Omental fat pad (tissue), 3 donors: ENCODE measurements at regions not wholly inside any gene's neighbourhood (a gene's known extent, or its start where the extent isn't known, plus 50 kb on each side); places are given as distances from the start of the nearest gene placed in this dataset.

Experiments
- ATAC-seq: fragments of 150-250 bp; one replicate; pipeline ENCODE4 v1.9.1; 2016; ENCODE audit warnings: mild to moderate bottlenecking, moderate library complexity; ENCODE audit not compliant: low FRiP score
- DNase-seq: peaks from one replicate; pipeline ENCODE4 v3.0.0-alpha.2; 2019; ENCODE audit warnings: low spot score
- TF ChIP-seq, protein P1 (sequence below), 3 donors: fragments of 450-650 bp; IDR thresholded peaks; one replicate each; pipeline ENCODE4 v1.5.1; 2016 to 2017; ENCODE audit warnings: antibody characterized with exemption in 3 of 3, mild to moderate bottlenecking in 3 of 3, moderate library complexity in 2 of 3

DNA sequence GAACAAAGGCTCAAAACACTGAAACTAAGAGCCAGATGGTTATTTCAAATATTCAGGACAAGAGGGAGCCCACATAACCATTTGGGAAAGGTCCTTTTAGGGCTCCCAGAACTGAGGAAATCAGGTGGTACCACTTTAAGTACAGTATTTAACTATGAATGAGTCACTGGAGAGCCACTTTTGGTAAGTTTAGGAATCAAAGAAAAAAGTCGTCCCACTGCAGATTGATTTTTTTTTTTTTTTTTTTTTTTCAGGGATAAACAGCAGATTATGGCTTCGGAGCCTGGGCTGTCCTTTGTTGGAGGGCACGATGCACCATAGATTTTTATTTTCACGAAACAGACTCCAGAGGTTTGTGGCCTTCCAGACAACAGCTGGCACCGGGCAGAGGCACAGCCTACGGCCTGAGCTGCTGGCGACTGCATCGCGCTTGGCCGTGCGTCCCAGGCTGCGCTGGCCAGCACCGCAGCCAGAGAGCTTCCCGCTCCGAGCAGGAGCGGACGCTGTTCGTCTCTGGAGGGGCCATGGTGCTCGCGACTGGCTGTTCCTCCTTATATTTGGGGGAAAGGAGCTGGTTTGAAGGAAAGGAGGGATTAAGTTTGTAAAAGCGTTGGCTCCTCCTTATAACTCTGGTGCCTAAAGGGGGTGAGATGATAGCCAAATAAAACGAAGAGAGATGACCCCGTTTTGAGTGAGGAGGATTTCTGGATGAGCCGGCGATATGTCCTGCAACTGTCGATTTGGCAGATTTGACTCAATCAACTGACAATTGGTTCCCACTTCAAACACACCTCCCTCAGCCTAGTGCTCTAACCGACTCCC, 152.9 kb upstream of the GOLIM4 start:
- ATAC-seq (no peak), DNase-seq (no peak)
- TF ChIP-seq, protein P1, sequence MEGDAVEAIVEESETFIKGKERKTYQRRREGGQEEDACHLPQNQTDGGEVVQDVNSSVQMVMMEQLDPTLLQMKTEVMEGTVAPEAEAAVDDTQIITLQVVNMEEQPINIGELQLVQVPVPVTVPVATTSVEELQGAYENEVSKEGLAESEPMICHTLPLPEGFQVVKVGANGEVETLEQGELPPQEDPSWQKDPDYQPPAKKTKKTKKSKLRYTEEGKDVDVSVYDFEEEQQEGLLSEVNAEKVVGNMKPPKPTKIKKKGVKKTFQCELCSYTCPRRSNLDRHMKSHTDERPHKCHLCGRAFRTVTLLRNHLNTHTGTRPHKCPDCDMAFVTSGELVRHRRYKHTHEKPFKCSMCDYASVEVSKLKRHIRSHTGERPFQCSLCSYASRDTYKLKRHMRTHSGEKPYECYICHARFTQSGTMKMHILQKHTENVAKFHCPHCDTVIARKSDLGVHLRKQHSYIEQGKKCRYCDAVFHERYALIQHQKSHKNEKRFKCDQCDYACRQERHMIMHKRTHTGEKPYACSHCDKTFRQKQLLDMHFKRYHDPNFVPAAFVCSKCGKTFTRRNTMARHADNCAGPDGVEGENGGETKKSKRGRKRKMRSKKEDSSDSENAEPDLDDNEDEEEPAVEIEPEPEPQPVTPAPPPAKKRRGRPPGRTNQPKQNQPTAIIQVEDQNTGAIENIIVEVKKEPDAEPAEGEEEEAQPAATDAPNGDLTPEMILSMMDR (IDR thresholded peaks at IDR 0.05), result no peak

DNA sequence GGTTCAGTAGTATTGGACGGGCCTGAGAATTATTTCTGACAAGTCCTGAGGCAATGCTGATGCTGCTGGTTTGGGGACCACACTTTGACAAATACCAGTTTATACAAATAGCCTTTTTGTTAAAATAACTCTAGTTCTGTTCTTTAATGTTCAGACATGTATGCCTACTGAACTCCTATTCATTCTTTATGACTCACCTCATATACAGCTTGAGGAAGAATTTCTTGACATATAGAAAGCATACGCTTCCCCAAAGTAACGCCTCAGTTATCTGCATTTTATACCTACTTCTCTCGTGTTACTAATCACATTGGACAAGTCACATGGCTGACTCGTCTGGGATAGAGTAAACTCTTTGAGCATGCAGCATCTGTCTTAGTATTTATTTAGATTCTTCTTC, 145.4 kb upstream of the GOLIM4 start:
- TF ChIP-seq, protein P1 (IDR thresholded peaks at IDR 0.05), result no peak
- DNase-seq (no peak), ATAC-seq (no peak)

DNA sequence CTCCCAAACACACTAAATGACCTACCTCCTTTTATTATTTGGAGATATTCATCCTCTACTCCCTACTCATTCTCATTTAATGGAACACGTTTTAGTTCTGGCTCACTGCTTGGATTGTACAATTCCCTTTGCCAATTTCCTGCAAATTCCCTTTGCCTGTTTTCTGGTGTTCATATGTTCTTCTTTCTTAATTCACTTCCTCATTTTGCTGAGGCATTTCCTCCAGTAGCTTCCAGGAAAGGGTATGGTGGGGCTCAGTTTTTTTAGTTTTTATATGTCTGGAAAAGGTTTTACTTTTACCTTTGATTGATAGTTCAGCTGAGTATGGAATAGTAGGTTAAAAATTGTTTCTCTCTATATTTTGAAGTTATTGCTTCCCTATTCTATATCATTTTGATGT, 143.6 kb upstream of the GOLIM4 start:
- TF ChIP-seq, protein P1 (IDR thresholded peaks at IDR 0.05), result no peak
- ATAC-seq (no peak), DNase-seq (no peak)

DNA sequence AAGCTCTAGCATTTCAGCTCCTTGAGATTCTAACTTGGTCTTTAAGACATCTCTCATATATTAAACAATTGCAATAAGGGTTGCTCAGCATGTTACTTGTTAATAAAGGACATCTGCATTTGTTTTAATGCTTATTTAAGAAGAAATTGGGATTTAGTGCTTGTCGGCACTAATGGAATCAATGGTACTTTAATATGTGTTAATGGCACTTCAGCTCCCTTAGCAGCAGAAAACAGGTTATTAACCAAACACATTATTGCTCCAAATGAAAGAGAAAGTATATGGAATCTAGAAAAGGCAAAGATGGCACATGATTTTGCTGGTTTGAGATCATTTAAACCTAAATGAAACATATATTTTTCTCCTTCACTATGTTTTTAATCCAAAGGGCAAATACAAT, 137.3 kb upstream of the GOLIM4 start:
- DNase-seq (no peak), ATAC-seq (no peak)
- TF ChIP-seq, protein P1 (IDR thresholded peaks at IDR 0.05), result no peak

DNA sequence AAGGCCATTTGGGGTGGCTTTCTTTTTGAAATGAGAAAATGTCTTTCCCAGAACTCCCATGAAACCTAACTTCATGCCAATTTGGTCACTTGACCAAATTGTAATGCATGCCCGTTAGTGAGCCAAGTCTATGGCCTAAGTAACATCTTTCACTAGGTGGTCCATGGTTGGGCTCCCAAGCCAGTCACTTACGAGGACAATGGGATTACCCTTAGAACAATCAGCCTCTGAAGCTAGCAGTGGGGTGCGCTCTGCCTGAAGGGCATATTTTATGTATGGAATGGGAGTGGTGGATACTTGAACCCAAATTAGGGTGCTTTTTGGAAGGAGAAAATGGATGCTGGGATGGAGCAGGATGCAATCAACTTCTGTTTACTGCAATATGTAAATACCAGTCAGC, 127.4 kb upstream of the GOLIM4 start:
- DNase-seq (no peak), ATAC-seq (no peak)
- TF ChIP-seq, protein P1 (IDR thresholded peaks at IDR 0.05), result no peak

DNA sequence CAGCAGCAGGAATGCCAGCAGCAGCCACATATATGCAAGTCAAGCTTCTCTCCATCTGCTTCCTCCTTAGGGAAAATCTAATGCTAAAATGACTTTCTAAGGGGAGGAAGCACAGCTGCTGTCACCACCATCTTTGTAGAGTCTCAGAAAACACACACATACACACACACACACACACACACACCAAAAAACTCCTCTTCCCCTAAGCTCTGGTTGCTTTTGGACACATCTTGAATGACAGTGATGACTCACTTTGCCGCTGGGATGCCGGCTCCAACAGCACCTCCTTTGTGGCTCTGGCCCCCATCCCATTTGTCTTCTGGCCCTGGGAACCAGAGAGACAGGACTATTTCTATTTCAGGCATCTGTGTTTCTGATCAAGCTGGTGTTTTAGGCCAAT, 124.8 kb upstream of the GOLIM4 start:
- DNase-seq (no peak), ATAC-seq (no peak)
- TF ChIP-seq, protein P1 (IDR thresholded peaks at IDR 0.05), result no peak

DNA sequence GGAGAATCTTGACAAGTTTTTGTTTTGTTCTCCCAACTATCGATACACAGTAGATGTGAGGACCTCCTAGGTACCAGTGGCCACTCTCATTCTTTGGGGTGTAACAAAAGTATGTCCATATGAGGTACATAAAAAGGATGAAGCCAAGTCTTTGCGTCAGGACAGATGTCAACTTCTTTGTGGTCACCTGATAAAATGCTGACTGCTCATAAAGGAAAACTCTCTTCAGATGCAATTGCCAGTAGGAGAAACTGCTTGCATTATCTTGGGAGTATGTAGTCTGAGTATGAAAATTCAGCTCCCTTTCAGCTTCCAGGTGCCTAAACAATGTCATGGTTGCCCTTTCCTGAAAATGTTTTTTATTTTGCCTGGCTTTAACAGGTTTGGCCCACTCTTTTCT, 123.8 kb upstream of the GOLIM4 start:
- TF ChIP-seq, protein P1 (IDR thresholded peaks at IDR 0.05), result no peak
- DNase-seq (no peak), ATAC-seq (no peak)
